ENCODE measurements at regions not wholly inside any gene's neighbourhood (a gene's known extent, or its start where the extent isn't known, plus 50 kb on each side); places are given as distances from the start of the nearest gene placed in this dataset.

DNA sequence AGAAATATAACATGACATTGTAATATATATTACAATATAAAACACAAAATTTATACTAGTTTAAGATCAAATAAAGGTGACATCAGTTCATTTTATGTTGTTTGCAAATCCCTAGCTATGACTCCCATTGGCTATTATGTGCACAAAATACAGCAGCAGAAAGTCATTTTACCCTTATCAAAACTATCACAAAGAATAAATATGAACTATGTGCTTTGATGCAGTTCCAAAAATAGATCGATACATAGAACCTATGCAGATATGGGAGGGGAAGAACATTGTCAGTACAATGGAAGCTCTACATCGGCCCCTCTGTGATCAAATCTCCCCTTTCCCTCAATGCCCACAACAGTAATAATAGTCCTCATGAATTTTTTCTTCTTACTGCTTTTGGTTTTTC, 1038.1 kb upstream of the PCDH20 start:
- Histone ChIP-seq H3K4me1 (ENCODE audit: control insufficient read depth, extremely low read depth, insufficient read depth, low read length) (no peaks in the 10 kb centered on the region), H3K36me3 (ENCODE audit: control insufficient read depth in 2 of 2, extremely low read depth in 1 of 2, insufficient read depth in 2 of 2, low read length in 2 of 2) (no peaks in the 10 kb centered on the region), H3K27ac (ENCODE audit: insufficient read depth, low read depth, low read length) (no peak overlapping the region), H3K4me2 (ENCODE audit: insufficient read depth, low read length) (no peak overlapping the region), H2AFZ (ENCODE audit: low read depth, low read length) (no peak overlapping the region), H3K27me3 (ENCODE audit: control insufficient read depth in 2 of 2, insufficient read depth in 2 of 2, low read length in 2 of 2) (no peaks in the 10 kb centered on the region), H3K9me3 (replicated peaks; ENCODE audit: control insufficient read depth, insufficient read depth, low read length) (no peaks in the 10 kb centered on the region), H3K9ac (replicated peaks; ENCODE audit: extremely low read depth, insufficient read depth, low read length) (no peak overlapping the region), H3K9me1 (replicated peaks; ENCODE audit: control insufficient read depth, extremely low read depth, insufficient read depth, low read length) (no peaks in the 10 kb centered on the region), H3K4me3 (replicated peaks in 1 of 3; ENCODE audit: insufficient read depth in 1 of 3, low read depth in 1 of 3, low read length in 3 of 3) (no peak overlapping the region), H3K79me2 (ENCODE audit: control insufficient read depth, insufficient read depth, low read length) (no peaks in the 10 kb centered on the region), H4K20me1 (replicated peaks; ENCODE audit: control insufficient read depth, extremely low read depth, insufficient read depth, low read length) (no peaks in the 10 kb centered on the region)
- dilution Hi-C loops (cut with MboI; ENCODE audit: extremely low pct_ligation_motif_present, low sequenced_read_pairs), result no loop called here
- FAIRE-seq, result no peak
- BruUV-seq (replicated peaks), result no TSS peak
- TF ChIP-seq MYC (IDR thresholded peaks at IDR 0.05; ENCODE audit: low read depth, low read length) (no peak), POLR2AphosphoS5 (IDR thresholded peaks at IDR 0.05; ENCODE audit: insufficient read depth, low read depth, low read length) (no peak), JUN (IDR thresholded peaks at IDR 0.05; ENCODE audit: borderline replicate concordance, insufficient read depth, insufficient read length, low read depth) (no peak), FOS (IDR thresholded peaks at IDR 0.05; ENCODE audit: borderline replicate concordance, insufficient read depth, low read length) (no peak), POLR2A (IDR thresholded peaks at IDR 0.05; ENCODE audit: low read depth, low read length) (no peak), EZH2 (IDR thresholded peaks at IDR 0.05; ENCODE audit: borderline replicate concordance, low read depth, low read length, severe bottlenecking) (no peak), GATA2 (IDR thresholded peaks at IDR 0.05; ENCODE audit: insufficient read depth, insufficient read length, low read depth, low read length) (no peak)
- TF ChIP-seq, protein P1, sequence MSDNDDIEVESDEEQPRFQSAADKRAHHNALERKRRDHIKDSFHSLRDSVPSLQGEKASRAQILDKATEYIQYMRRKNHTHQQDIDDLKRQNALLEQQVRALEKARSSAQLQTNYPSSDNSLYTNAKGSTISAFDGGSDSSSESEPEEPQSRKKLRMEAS (IDR thresholded peaks at IDR 0.05; ENCODE audit: insufficient read depth, insufficient read length), result no peak
- TF ChIP-seq, protein P2, sequence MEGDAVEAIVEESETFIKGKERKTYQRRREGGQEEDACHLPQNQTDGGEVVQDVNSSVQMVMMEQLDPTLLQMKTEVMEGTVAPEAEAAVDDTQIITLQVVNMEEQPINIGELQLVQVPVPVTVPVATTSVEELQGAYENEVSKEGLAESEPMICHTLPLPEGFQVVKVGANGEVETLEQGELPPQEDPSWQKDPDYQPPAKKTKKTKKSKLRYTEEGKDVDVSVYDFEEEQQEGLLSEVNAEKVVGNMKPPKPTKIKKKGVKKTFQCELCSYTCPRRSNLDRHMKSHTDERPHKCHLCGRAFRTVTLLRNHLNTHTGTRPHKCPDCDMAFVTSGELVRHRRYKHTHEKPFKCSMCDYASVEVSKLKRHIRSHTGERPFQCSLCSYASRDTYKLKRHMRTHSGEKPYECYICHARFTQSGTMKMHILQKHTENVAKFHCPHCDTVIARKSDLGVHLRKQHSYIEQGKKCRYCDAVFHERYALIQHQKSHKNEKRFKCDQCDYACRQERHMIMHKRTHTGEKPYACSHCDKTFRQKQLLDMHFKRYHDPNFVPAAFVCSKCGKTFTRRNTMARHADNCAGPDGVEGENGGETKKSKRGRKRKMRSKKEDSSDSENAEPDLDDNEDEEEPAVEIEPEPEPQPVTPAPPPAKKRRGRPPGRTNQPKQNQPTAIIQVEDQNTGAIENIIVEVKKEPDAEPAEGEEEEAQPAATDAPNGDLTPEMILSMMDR (IDR thresholded peaks at IDR 0.05; ENCODE audit: extremely low read depth in 1 of 2, insufficient read depth in 1 of 2, low read depth in 1 of 2, low read length in 2 of 2), result no peak
- ChIA-PET CTCF (no interaction called here), POLR2A (no interaction called here)
- intact Hi-C loops (cut with micrococcal nuclease), result no loop called here
- no peak for DNase-seq (ENCODE audit: low read depth, low spot score)

Measured in endothelial cell of umbilical vein (primary cell).